ENCODE measurements at regions not wholly inside any gene's neighbourhood (a gene's known extent, or its start where the extent isn't known, plus 50 kb on each side); places are given as distances from the start of the nearest gene placed in this dataset.

- no peak for DNase-seq
These were observed 129.0 kb downstream of the TAF11L14 start for GRCh38 chr5:17763301-17763700.

GRCh38 chr5:17766031-17766430 is 131.8 kb downstream of the TAF11L14 start:
- DNase-seq: no peak

GRCh38 chr5:17769277-17769676 is 135.0 kb downstream of the TAF11L14 start:
- no peak for DNase-seq

- no peak for DNase-seq
These were observed 138.0 kb downstream of the TAF11L14 start for GRCh38 chr5:17772232-17772631.

GRCh38 chr5:17785774-17786173 is 151.5 kb downstream of the TAF11L14 start:
- no peak for DNase-seq

GRCh38 chr5:17788351-17788750 is 154.1 kb downstream of the TAF11L14 start:
- DNase-seq: no peak

- no peak for DNase-seq
These were observed 159.9 kb downstream of the TAF11L14 start for GRCh38 chr5:17794201-17794600.

- DNase-seq: no peak
These were observed 160.6 kb downstream of the TAF11L14 start for GRCh38 chr5:17794815-17795214.

- DNase-seq: no peak
These were observed 161.9 kb downstream of the TAF11L14 start for GRCh38 chr5:17796142-17796541.

GRCh38 chr5:17796757-17797396 is 162.6 kb downstream of the TAF11L14 start:
- DNase-seq: no peak

GRCh38 chr5:17799521-17799920 is 165.3 kb downstream of the TAF11L14 start:
- no peak for DNase-seq

GRCh38 chr5:17801595-17801994 is 167.3 kb downstream of the TAF11L14 start:
- peak; percentile 80 for DNase-seq

- peak; percentile 93 for DNase-seq
These were observed 168.0 kb downstream of the TAF11L14 start for GRCh38 chr5:17802256-17802655.

- no peak for DNase-seq
These were observed 169.7 kb downstream of the TAF11L14 start for GRCh38 chr5:17803971-17804370.

- DNase-seq: no peak
These were observed 171.1 kb downstream of the TAF11L14 start for GRCh38 chr5:17805227-17805825.

GRCh38 chr5:17806818-17807468 is 172.7 kb downstream of the TAF11L14 start:
- DNase-seq: peak; percentile 97

GRCh38 chr5:17808566-17808965 is 174.3 kb downstream of the TAF11L14 start:
- peak; percentile 96 for DNase-seq

- DNase-seq: no peak
These were observed 176.5 kb downstream of the TAF11L14 start for GRCh38 chr5:17810734-17811133.

- DNase-seq: no peak
These were observed 179.0 kb downstream of the TAF11L14 start for GRCh38 chr5:17813214-17813613.

GRCh38 chr5:17816505-17816904 is 182.2 kb downstream of the TAF11L14 start:
- no peak for DNase-seq

- no peak for DNase-seq
These were observed 182.7 kb downstream of the TAF11L14 start for GRCh38 chr5:17816944-17817343.

GRCh38 chr5:17817990-17818389 is 183.7 kb downstream of the TAF11L14 start:
- no peak for DNase-seq

- DNase-seq: no peak
These were observed 185.5 kb downstream of the TAF11L14 start for GRCh38 chr5:17819783-17820182.

- DNase-seq: no peak
These were observed 194.4 kb downstream of the TAF11L14 start for GRCh38 chr5:17828681-17829080.

Data from NCI-H748 treated with DMSO at 0.1 percent for 48 hours (cell line).